ENCODE measurements at regions not wholly inside any gene's neighbourhood (a gene's known extent, or its start where the extent isn't known, plus 50 kb on each side); places are given as distances from the start of the nearest gene placed in this dataset.

DNA sequence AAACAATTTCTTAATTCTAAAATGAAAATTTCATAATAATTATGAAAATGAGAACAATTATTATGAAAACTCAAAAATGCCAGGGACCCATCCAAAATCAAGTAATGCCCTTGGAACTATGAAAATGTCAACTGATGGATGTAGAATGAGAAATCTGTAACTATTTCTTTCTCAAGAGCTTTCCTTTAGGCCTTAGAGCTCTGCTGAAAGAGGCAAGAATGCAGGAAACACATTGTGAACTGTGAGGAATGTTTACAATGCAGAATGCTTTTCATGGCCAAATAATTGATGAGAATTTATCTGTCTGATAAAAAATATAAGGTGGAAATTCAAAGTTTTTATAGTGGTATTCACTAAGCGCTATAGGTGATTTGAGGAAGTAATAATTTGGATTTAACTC lies 207.1 kb upstream of the PCDH18 start:
- TF ChIP-seq, protein P1, sequence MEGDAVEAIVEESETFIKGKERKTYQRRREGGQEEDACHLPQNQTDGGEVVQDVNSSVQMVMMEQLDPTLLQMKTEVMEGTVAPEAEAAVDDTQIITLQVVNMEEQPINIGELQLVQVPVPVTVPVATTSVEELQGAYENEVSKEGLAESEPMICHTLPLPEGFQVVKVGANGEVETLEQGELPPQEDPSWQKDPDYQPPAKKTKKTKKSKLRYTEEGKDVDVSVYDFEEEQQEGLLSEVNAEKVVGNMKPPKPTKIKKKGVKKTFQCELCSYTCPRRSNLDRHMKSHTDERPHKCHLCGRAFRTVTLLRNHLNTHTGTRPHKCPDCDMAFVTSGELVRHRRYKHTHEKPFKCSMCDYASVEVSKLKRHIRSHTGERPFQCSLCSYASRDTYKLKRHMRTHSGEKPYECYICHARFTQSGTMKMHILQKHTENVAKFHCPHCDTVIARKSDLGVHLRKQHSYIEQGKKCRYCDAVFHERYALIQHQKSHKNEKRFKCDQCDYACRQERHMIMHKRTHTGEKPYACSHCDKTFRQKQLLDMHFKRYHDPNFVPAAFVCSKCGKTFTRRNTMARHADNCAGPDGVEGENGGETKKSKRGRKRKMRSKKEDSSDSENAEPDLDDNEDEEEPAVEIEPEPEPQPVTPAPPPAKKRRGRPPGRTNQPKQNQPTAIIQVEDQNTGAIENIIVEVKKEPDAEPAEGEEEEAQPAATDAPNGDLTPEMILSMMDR (conservative IDR thresholded peaks at IDR 0.05; ENCODE audit: low read length) = no peak
- TF ChIP-seq EZH2phosphoT487 (IDR thresholded peaks at IDR 0.05; ENCODE audit: borderline replicate concordance, low read depth, low read length) = no peak
